Natural killer cell (primary cell): ENCODE measurements at regions not wholly inside any gene's neighbourhood (a gene's known extent, or its start where the extent isn't known, plus 50 kb on each side); places are given as distances from the start of the nearest gene placed in this dataset.
A peak's percentile ranks its signal among the peaks of the same experiment; 100 is the strongest.

Experiments used
- ATAC-seq, 3 donors: fragments of 150-1000 bp in 2 of 3; fragments of 200-7000 bp in 1 of 3; cut with Tn5 transposase; 1 replicate in 1 of 3; 2 replicates in 2 of 3; pipeline ENCODE4 v1.10.0; 2021; ENCODE audit warnings: mild to moderate bottlenecking in 2 of 3, moderate library complexity in 2 of 3
- DNase-seq, 2 donors: peaks; one replicate each; pipeline versions ENCODE4 v3.0.0 to v3.0.0-alpha.2; 2013 to 2021; ENCODE audit warnings: mixed read lengths in 1 of 2
- H3K27ac ChIP-seq: one replicate; pipeline ENCODE4 v1.5.1; 2013; ENCODE audit warnings: mild to moderate bottlenecking, low read length
- H3K27me3 ChIP-seq: one replicate; pipeline ENCODE4 v1.6.1; 2013; ENCODE audit warnings: low read length; ENCODE audit not compliant: control insufficient read depth, insufficient read depth
- H3K36me3 ChIP-seq: one replicate; pipeline ENCODE4 v1.6.1; 2013; ENCODE audit warnings: low read length; ENCODE audit not compliant: control insufficient read depth, insufficient read depth
- H3K4me1 ChIP-seq: one replicate; pipeline ENCODE4 v1.6.1; 2013; ENCODE audit warnings: low read length; ENCODE audit not compliant: control insufficient read depth, insufficient read depth
- H3K4me3 ChIP-seq: one replicate; pipeline ENCODE4 v1.5.1; 2013; ENCODE audit warnings: low read length
- H3K9me3 ChIP-seq: one replicate; pipeline ENCODE4 v1.6.1; 2013; ENCODE audit warnings: low read length; ENCODE audit not compliant: control insufficient read depth, insufficient read depth
- H3K27ac Mint-ChIP-seq, 2 donors: one replicate each; pipeline ENCODE4 v1.8.0; 2022; ENCODE audit warnings: mild to moderate bottlenecking in 2 of 2, mixed read lengths in 2 of 2, moderate library complexity in 1 of 2
- H3K27me3 Mint-ChIP-seq, 2 donors: one replicate each; pipeline ENCODE4 v1.8.0; 2022; ENCODE audit warnings: low read depth in 2 of 2, mixed read lengths in 2 of 2
- H3K36me3 Mint-ChIP-seq: one replicate; pipeline ENCODE4 v1.8.0; 2022; ENCODE audit warnings: mixed read lengths
- H3K4me1 Mint-ChIP-seq, 2 donors: one replicate each; pipeline ENCODE4 v1.8.0; 2022; ENCODE audit warnings: mixed read lengths in 2 of 2
- H3K4me3 Mint-ChIP-seq: one replicate; pipeline ENCODE4 v1.8.0; 2022; ENCODE audit warnings: mild to moderate bottlenecking, moderate library complexity, mixed read lengths
- H3K9me3 Mint-ChIP-seq, 2 donors: one replicate each; pipeline ENCODE4 v1.8.0; 2022; ENCODE audit warnings: mixed read lengths in 2 of 2
- WGBS: methylation state at CpG from one replicate; pipeline ENCODE4 v1.1.7; 2013; ENCODE audit warnings: missing lambda C conversion rate; ENCODE audit not compliant: insufficient coverage; 5-methylcytosine and 5-hydroxymethylcytosine counted together
- intact Hi-C: fragments of 100-400 bp; cut with micrococcal nuclease; formaldehyde crosslinking; loops from one replicate; pipeline ENCODE4 v1.14.2; 2022
- TF ChIP-seq, protein P1 (sequence below): fragments of 200-600 bp; IDR thresholded peaks from one replicate; pipeline ENCODE4 v1.8.0; 2022; ENCODE audit warnings: antibody characterized with exemption

DNA sequence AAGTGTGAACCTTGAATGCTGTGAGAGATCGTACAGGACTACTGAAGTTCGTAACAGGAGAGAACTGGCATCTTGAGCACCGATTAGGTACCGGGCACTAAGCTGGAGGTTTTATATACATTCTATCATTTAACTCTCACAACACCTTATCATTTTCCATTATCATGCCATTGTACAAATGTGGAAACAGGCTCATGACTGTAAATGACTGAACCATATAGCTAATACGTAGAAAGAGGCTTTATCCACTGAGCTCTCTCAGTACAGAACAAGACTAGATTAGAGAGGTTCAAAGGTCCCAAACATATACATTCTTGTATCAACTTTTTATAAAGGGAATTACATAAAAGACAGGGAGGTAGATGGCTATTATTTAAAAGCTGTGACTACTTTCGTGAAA is 130.6 kb downstream of the CEP57L1 start:
- no peak for ATAC-seq
- no peaks in the 10 kb centered on the region for H3K9me3 ChIP-seq
- H3K9me3 Mint-ChIP-seq, result no peaks in the 10 kb centered on the region
- H3K4me3 Mint-ChIP-seq, result no peak overlapping the region
- no peaks in the 10 kb centered on the region for H3K36me3 Mint-ChIP-seq
- H3K27ac ChIP-seq, result no peak overlapping the region
- intact Hi-C loops, result no loop called here
- no peaks in the 10 kb centered on the region for H3K36me3 ChIP-seq
- H3K27ac Mint-ChIP-seq, result no peak overlapping the region
- no peak overlapping the region for H3K4me3 ChIP-seq
- DNase-seq, result no peak
- WGBS, result 99% methylated on average over 5 of the region's 6 CpGs
- TF ChIP-seq, protein P1, sequence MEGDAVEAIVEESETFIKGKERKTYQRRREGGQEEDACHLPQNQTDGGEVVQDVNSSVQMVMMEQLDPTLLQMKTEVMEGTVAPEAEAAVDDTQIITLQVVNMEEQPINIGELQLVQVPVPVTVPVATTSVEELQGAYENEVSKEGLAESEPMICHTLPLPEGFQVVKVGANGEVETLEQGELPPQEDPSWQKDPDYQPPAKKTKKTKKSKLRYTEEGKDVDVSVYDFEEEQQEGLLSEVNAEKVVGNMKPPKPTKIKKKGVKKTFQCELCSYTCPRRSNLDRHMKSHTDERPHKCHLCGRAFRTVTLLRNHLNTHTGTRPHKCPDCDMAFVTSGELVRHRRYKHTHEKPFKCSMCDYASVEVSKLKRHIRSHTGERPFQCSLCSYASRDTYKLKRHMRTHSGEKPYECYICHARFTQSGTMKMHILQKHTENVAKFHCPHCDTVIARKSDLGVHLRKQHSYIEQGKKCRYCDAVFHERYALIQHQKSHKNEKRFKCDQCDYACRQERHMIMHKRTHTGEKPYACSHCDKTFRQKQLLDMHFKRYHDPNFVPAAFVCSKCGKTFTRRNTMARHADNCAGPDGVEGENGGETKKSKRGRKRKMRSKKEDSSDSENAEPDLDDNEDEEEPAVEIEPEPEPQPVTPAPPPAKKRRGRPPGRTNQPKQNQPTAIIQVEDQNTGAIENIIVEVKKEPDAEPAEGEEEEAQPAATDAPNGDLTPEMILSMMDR, result no peak
- no peaks in the 10 kb centered on the region for H3K27me3 ChIP-seq
- H3K4me1 Mint-ChIP-seq, result peaks cover 21 to 39% of the 10 kb centered on the region in 2 donors
- H3K27me3 Mint-ChIP-seq, result no peaks in the 10 kb centered on the region
- H3K4me1 ChIP-seq, result peaks cover 4% of the 10 kb centered on the region

DNA sequence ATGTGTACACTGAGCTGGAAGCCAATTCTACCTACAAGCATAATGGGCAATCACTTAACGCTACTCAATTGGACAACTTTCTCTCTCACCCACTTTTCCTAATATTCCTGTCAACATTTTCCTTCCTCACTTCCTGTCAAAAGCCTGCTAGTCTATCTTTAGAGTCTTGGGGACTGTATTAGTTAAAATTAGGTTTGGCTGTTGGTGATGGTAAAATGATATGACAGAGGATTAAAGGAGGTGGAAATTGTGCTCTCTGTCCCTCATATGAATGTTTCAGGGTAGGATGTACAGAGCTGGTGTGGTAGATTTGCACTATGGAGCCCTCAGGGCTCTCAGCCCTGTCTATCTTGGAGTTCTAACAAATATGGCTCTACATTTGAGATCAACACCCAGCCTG is 129.7 kb downstream of the CEP57L1 start:
- H3K27me3 ChIP-seq, result no peaks in the 10 kb centered on the region
- no peaks in the 10 kb centered on the region for H3K9me3 Mint-ChIP-seq
- H3K9me3 ChIP-seq, result no peaks in the 10 kb centered on the region
- H3K4me3 ChIP-seq, result no peak overlapping the region
- H3K27ac ChIP-seq, result no peak overlapping the region
- peaks cover 31 to 48% of the 10 kb centered on the region in 2 donors for H3K4me1 Mint-ChIP-seq
- no peak for DNase-seq
- TF ChIP-seq, protein P1, result no peak
- ATAC-seq, result no peak
- no peak overlapping the region for H3K27ac Mint-ChIP-seq
- intact Hi-C loops, result no loop called here
- H3K36me3 ChIP-seq, result no peaks in the 10 kb centered on the region
- H3K4me3 Mint-ChIP-seq, result no peak overlapping the region
- H3K36me3 Mint-ChIP-seq, result no peaks in the 10 kb centered on the region
- peaks cover 4% of the 10 kb centered on the region for H3K4me1 ChIP-seq
- WGBS, result 88% methylated on average over 1 of the region's 1 CpG
- H3K27me3 Mint-ChIP-seq, result no peaks in the 10 kb centered on the region

GRCh38 chr6:109224107-109224875 is 129.0 kb downstream of the CEP57L1 start:
- TF ChIP-seq, protein P1, result no peak
- H3K4me3 Mint-ChIP-seq, result no peak overlapping the region
- intact Hi-C loops, result no loop called here
- H3K4me1 Mint-ChIP-seq, result peaks cover 33 to 49% of the 10 kb centered on the region in 2 donors
- H3K9me3 Mint-ChIP-seq, result no peaks in the 10 kb centered on the region
- H3K36me3 Mint-ChIP-seq, result no peaks in the 10 kb centered on the region
- Histone ChIP-seq H3K4me3 (no peak overlapping the region), H3K27me3 (no peaks in the 10 kb centered on the region), H3K9me3 (no peaks in the 10 kb centered on the region), H3K27ac (no peak overlapping the region), H3K36me3 (no peaks in the 10 kb centered on the region), H3K4me1 (peaks cover 4% of the 10 kb centered on the region)
- H3K27ac Mint-ChIP-seq, result peak overlapping the region in 1 of 2 donors; percentile 54
- H3K27me3 Mint-ChIP-seq, result no peaks in the 10 kb centered on the region
- ATAC-seq (no peak), DNase-seq (peak in 1 of 2 donors; percentile 6)
- 97% methylated on average over 4 of the region's 4 CpGs for WGBS

DNA sequence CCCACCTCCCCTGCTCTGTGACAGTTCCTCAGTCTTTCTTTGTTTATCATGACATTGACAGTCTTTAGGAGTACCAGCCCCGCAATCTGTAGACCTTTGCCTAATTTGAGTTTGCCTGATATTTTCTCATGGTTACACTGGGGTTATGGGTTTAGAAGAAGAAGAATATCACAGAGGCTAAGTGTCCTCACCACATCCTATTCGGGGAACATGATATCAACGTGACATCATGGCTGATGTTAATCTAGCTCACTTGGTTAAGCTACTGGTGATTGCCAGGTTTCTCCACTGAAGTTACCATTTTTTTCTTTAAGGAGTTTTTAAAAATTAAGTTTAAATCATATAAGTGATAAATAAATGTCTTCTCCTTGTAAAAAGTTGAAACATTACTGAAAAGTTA is 127.5 kb downstream of the CEP57L1 start:
- DNase-seq (no peak), ATAC-seq (peak; percentile 87 to 97 (median 93))
- no peak overlapping the region for H3K27ac ChIP-seq
- no peaks in the 10 kb centered on the region for H3K36me3 ChIP-seq
- 65% methylated on average over 3 of the region's 3 CpGs for WGBS
- no peaks in the 10 kb centered on the region for H3K36me3 Mint-ChIP-seq
- no peaks in the 10 kb centered on the region for H3K9me3 ChIP-seq
- intact Hi-C loops, result loop anchor here (2.0 kb wide), 1 partner anchor 14 kb away; no protein-coding TSS in a partner anchor
- H3K9me3 Mint-ChIP-seq, result no peaks in the 10 kb centered on the region
- H3K4me1 Mint-ChIP-seq, result peaks cover 33 to 45% of the 10 kb centered on the region in 2 donors
- H3K4me3 Mint-ChIP-seq, result peak overlapping the region; percentile 21
- H3K4me3 ChIP-seq, result no peak overlapping the region
- TF ChIP-seq, protein P1, result no peak
- peaks cover 4% of the 10 kb centered on the region for H3K4me1 ChIP-seq
- H3K27me3 ChIP-seq, result no peaks in the 10 kb centered on the region
- peak overlapping the region; percentile 56 to 82 for H3K27ac Mint-ChIP-seq
- H3K27me3 Mint-ChIP-seq, result peaks cover 0 to 3% of the 10 kb centered on the region in 2 donors
